Transverse colon (tissue), 4 donors: ENCODE measurements at regions not wholly inside any gene's neighbourhood (a gene's known extent, or its start where the extent isn't known, plus 50 kb on each side); places are given as distances from the start of the nearest gene placed in this dataset.

ENCODE experiments used
- EP300 ChIP-seq: sonication (generic); formaldehyde crosslinking; IDR thresholded peaks from one replicate; pipeline ENCODE4 v1.6.1; 2017; ENCODE audit warnings: antibody characterized with exemption, low read depth
- POLR2A ChIP-seq: fragments of 450-650 bp; IDR thresholded peaks from one replicate; pipeline ENCODE4 v1.6.1; 2016; ENCODE audit warnings: antibody characterized with exemption, mild to moderate bottlenecking, moderate library complexity
- POLR2AphosphoS5 ChIP-seq, 3 donors: sonication (generic); formaldehyde crosslinking; IDR thresholded peaks; one replicate each; pipeline ENCODE4 v1.6.1; 2016; ENCODE audit warnings: antibody characterized with exemption in 3 of 3
- TF ChIP-seq, protein P1 (sequence below), 5 experiments: fragments of 200-600 bp in 3 of 5; fragments of 450-650 bp in 2 of 5; sonication (generic) in 3 of 5; IDR thresholded peaks; 1 replicate in 2 of 5; 2 replicates in 3 of 5; pipeline ENCODE4 v1.5.1; 2016 to 2017; ENCODE audit warnings: antibody characterized with exemption in 5 of 5, inconsistent platforms in 3 of 5, mild to moderate bottlenecking in 2 of 5, moderate library complexity in 1 of 5

GRCh38 chr4:108367751-108368150 lies 199.0 kb upstream of the LEF1 start:
- TF ChIP-seq, protein P1, sequence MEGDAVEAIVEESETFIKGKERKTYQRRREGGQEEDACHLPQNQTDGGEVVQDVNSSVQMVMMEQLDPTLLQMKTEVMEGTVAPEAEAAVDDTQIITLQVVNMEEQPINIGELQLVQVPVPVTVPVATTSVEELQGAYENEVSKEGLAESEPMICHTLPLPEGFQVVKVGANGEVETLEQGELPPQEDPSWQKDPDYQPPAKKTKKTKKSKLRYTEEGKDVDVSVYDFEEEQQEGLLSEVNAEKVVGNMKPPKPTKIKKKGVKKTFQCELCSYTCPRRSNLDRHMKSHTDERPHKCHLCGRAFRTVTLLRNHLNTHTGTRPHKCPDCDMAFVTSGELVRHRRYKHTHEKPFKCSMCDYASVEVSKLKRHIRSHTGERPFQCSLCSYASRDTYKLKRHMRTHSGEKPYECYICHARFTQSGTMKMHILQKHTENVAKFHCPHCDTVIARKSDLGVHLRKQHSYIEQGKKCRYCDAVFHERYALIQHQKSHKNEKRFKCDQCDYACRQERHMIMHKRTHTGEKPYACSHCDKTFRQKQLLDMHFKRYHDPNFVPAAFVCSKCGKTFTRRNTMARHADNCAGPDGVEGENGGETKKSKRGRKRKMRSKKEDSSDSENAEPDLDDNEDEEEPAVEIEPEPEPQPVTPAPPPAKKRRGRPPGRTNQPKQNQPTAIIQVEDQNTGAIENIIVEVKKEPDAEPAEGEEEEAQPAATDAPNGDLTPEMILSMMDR (IDR thresholded peaks at IDR 0.05), result no peak
- TF ChIP-seq POLR2A (no peak), POLR2AphosphoS5 (IDR thresholded peaks at IDR 0.05) (no peak), EP300 (no peak)
